Sciatic nerve (tissue), 2 donors: ENCODE measurements at regions not wholly inside any gene's neighbourhood (a gene's known extent, or its start where the extent isn't known, plus 50 kb on each side); places are given as distances from the start of the nearest gene placed in this dataset.

Experiments
- ATAC-seq: fragments of 200-7000 bp; cut with Tn5 transposase; one replicate; pipeline ENCODE4 v1.9.1; 2020; ENCODE audit warnings: mild to moderate bottlenecking, moderate library complexity
- DNase-seq: peaks from one replicate; pipeline ENCODE4 v3.0.0-alpha.2; 2020; ENCODE audit warnings: low spot score
- intact Hi-C: fragments of 100-400 bp; cut with DNase I; formaldehyde crosslinking; loops from one replicate; pipeline ENCODE4 v1.14.2; 2022
- donor health status: DM: no; HTN: no; CAD: no.
- donor health status: DM: no; HTN: no; CAD: no.

DNA sequence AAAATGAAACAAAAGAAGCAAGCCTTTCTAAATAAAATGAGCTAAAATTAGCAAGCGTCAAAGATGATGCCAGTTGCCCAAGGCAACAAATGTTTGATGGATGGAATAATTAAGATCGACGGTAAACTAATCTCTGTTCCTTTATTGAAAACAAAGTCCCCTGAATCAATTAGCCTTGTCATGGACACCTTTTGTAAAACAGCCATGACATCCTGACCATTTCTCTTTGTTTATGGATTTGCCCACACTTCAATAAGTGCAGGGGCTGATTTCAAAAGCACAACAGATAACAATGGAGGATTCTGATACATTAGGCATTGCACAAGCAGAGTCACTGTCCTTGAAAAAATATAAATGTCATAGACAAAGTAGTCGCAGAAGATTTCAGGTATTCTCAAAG lies 160.1 kb upstream of the HNRNPA3 start:
- DNase-seq, result no peak
- intact Hi-C loops, result no loop called here

DNA sequence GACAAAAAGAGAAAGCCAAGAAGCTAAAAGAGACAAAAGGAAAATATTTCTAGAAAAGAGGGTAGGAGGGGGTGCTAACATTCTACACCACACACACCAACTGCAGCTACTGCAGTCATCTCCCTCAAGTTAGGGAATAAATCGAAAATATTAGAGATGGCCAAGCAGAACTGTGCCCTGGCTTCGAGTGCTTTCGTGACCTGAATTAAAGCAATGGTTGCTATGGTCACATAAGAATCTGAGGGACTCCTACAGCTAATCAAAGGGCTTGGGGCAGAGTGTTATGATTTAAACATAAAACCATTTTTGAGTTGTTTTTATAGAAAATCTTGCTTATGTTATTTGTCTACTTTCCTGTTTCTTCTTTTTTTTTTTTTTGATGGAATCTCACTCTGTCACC lies 159.6 kb upstream of the HNRNPA3 start:
- ATAC-seq, result no peak
- intact Hi-C loops, result no loop called here
- DNase-seq, result no peak

More for the DNA sequence above, 160.1 kb upstream of the HNRNPA3 start:
- ATAC-seq, result no peak

DNA sequence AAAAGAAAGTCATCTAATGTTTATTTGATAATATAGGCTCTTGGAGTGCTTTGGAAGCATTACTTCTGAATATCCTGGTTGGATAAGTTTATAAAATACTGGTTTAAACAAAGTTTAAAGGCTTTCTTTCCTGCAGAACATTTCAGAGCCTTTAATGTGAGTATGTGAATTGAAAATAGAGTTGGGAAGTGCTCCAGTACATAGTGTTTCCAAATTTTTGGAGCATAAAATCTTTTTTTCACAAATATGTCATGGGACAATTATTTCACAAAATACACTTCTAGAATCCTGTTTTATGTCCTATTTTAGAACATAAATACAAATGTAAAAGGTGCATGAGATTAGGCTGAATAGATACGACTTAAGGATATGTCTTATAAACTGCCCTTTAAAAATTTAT lies 158.9 kb upstream of the HNRNPA3 start:
- ATAC-seq, result no peak
- intact Hi-C loops, result no loop called here
- DNase-seq, result no peak

DNA sequence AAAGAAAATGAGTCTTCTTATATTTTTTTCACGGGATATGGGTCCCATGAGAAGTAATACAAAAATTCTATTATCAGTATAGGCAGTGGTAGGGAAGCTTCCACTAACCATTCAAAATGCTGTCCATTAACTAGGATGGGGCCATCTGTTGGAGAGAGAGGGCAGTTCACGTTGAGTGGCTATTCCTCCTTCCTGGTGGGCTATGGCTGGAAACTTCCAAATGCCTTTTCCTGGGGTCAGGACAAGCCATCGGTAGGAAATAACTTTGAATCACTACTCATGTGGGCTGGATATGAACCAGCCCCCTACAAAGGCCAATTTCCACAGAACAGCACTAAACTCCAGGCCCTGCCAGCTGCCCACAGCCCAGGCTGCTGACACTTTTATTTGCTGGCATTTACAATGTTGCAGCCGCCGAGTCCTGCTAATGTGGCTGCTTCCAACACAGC lies 156.1 kb upstream of the HNRNPA3 start:
- DNase-seq (no peak), ATAC-seq (no peak)
- intact Hi-C loops, result no loop called here

DNA sequence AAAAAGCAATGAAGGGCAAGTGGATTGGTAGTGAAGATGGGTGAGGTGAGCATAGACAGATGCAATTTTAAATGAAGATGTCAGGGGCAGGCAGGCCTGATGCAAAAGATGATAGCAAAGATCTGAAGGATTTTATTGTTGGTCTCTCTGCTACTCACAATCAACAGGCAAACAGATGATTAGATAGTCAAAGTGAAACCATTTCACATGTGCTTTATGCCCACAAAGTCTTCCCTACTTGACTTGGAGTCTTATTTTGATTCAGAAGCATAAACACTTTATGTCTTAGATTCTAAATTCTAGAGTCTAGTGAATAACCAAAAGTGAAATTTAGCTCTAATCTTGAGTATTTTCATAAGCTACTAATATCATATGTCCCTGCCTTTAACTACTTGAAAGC lies 153.8 kb upstream of the HNRNPA3 start:
- ATAC-seq (no peak), DNase-seq (no peak)
- intact Hi-C loops, result no loop called here

GRCh38 chr2:177059293-177059692 lies 153.3 kb upstream of the HNRNPA3 start:
- DNase-seq (no peak), ATAC-seq (no peak)
- intact Hi-C loops, result no loop called here

- intact Hi-C loops, result no loop called here
- DNase-seq (no peak), ATAC-seq (no peak)
Measured at GRCh38 chr2:177063331-177063730, 149.3 kb upstream of the HNRNPA3 start.

DNA sequence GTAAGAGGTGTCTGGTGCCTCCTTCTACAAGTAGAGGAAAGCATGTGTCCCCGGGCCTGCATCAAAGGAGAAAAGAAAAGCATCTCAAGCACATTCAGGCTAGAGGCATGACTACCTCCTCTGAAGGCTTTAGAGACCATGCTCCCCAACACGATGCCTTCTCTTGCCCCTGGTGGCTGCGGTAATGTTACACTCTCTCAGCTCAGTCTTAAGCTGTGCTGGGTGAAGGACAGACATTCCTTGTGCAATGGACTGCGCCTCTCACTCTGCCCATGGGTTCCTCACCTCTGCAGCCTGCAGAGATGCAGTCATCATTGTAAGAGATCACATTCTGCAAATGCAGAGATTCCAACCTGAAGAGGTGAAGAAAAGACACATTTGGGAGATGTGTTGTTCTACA lies 148.2 kb upstream of the HNRNPA3 start:
- DNase-seq (no peak), ATAC-seq (no peak)
- intact Hi-C loops, result no loop called here

- intact Hi-C loops, result no loop called here
Measured at GRCh38 chr2:177068967-177069366, 143.6 kb upstream of the HNRNPA3 start.

GRCh38 chr2:177072090-177072489 lies 140.5 kb upstream of the HNRNPA3 start:
- intact Hi-C loops, result no loop called here
- ATAC-seq (no peak), DNase-seq (no peak)

More at GRCh38 chr2:177068967-177069366, 143.6 kb upstream of the HNRNPA3 start:
- no peak for DNase-seq
- ATAC-seq, result no peak

GRCh38 chr2:177073611-177074010 lies 139.0 kb upstream of the HNRNPA3 start:
- ATAC-seq, result no peak
- intact Hi-C loops, result no loop called here
- no peak for DNase-seq

DNA sequence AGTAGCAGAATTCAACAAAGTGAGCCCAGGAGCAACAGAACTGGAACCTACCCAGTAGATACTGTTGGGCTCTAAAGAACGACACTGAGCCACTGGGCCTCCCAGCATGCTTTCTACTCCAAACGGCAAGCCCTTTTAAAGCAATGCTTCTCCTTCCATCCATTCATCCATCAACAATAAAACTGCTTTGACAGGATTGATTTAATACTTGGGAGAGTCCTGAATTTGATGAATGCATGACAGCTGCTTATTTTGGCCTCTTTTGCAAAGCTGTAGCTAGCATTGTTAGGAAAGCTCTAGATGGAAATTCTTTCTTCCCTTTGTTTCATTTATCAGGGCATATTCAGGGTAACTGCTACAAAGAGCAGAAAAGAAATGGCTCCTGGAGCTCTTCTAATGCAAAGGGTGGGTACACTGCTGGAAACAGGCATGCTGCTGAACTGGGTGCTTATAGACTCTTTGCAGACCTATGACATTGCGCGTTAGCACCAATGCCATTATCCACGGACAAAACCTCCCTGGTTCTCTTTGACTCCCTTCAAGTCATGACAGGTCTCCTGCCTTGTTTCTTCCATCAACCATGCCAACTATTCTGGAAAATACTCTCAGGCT lies 138.4 kb upstream of the HNRNPA3 start:
- ATAC-seq (no peak), DNase-seq (no peak)
- intact Hi-C loops, result no loop called here

DNA sequence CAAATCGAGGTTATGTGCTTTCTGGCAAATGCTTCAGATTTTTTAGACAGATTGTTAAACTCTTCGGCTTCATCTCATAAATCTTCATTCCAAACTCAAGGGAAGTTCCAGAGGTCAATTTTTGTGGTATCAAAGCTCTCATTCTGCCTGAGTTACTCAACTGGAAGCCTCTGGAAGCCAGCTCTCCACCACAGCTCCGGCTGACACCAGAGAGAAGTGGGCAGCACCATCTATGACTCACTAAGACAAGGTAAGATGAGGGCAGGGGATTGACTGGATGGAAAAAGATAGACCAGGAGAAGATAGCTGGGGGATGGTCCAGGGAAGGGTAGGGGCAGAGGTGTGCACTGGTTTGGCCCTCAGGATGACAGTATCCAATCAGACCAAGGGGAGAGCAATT lies 137.3 kb upstream of the HNRNPA3 start:
- no peak for DNase-seq
- ATAC-seq, result no peak
- intact Hi-C loops, result no loop called here

GRCh38 chr2:177076636-177077179 lies 135.9 kb upstream of the HNRNPA3 start:
- DNase-seq, result no peak
- intact Hi-C loops, result no loop called here
- no peak for ATAC-seq

DNA sequence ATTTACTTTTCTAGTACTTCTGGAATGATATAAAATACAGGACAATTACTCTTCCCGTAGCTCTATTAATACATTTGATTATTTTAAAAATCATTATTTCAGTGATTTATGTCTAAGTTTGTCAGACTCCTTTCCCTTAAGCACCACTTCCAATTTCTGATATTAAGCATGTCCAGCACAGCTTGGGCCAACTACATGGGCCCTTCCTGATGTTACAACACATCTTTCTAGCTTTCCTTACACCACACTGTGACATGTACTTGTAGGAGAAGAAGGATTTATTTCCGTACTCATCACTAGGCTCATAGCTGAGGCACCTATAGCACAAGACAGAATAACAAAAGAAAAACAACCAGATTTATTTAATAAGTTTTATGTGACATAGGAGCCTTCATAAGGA lies 134.8 kb upstream of the HNRNPA3 start:
- ATAC-seq, result no peak
- intact Hi-C loops, result no loop called here

DNA sequence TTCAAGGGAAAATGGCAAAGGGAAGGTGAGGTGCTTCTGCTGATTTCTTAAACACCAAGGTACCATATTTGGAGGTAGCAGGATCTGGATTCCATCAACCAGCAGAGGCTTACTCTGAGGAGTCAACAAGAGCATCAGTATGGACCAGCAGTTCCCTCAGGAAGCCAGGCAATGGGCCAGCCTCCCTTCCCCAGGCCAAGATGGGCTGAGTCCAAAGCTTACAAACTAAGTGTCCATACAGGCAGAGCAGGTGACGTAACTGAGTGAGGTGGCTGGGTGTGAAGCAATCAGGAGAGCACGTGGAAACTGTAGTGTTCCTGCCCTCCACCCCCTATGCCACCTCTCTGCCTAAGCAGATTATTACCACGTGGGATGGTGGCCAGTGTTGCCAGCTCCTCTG lies 134.2 kb upstream of the HNRNPA3 start:
- DNase-seq, result peak; percentile 61
- intact Hi-C loops, result no loop called here
- ATAC-seq, result peak; percentile 67

More for the DNA sequence above, 134.8 kb upstream of the HNRNPA3 start:
- DNase-seq, result no peak

- DNase-seq, result no peak
- intact Hi-C loops, result no loop called here
- no peak for ATAC-seq
Measured at GRCh38 chr2:177078855-177079254, 133.7 kb upstream of the HNRNPA3 start.

- intact Hi-C loops, result no loop called here
- DNase-seq (no peak), ATAC-seq (no peak)
Measured at GRCh38 chr2:177080746-177081284, 131.8 kb upstream of the HNRNPA3 start.

GRCh38 chr2:177084607-177085006 lies 128.0 kb upstream of the HNRNPA3 start:
- DNase-seq (no peak), ATAC-seq (no peak)
- intact Hi-C loops, result no loop called here

GRCh38 chr2:177088529-177088928 lies 124.1 kb upstream of the HNRNPA3 start:
- DNase-seq (no peak), ATAC-seq (no peak)
- intact Hi-C loops, result no loop called here

DNA sequence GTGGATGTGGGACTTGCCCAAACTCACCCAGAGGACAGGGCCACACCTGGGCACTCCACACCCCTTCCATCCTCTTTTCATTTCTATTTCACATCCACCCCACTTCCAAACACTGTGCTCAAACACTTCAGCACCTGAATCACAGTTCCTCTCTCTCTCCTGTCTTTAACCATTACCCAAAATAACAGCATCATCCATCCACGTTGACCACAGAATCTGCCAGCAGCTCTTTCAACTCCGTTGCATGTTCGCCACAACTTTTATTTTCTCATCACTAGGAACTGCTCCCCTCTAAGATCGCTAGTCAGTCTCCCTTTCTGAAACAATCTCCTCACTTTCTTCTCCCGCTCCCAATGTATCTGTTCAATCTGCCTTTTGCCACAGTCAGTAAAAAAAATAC lies 121.6 kb upstream of the HNRNPA3 start:
- no peak for ATAC-seq
- DNase-seq, result no peak
- intact Hi-C loops, result no loop called here
